NCI-H1092 treated with DMSO at 0.1 percent for 48 hours (cell line): ENCODE measurements at regions not wholly inside any gene's neighbourhood (a gene's known extent, or its start where the extent isn't known, plus 50 kb on each side); places are given as distances from the start of the nearest gene placed in this dataset.

ENCODE experiments used
- DNase-seq: peaks from one replicate; lab custom pipeline; 2025; lab: John Stamatoyannopoulos, UW

GRCh38 chr2:16409849-16410248, 255.8 kb downstream of the CYRIA start:
- no peak for DNase-seq

- DNase-seq, result no peak
Observed at GRCh38 chr2:16409006-16409390, 256.6 kb downstream of the CYRIA start.

- no peak for DNase-seq
Observed at GRCh38 chr2:16408331-16409005, 257.2 kb downstream of the CYRIA start.

GRCh38 chr2:16407358-16407757, 258.3 kb downstream of the CYRIA start:
- no peak for DNase-seq

GRCh38 chr2:16406496-16407289, 258.9 kb downstream of the CYRIA start:
- DNase-seq, result no peak

- DNase-seq, result no peak
Observed at GRCh38 chr2:16405551-16405950, 260.1 kb downstream of the CYRIA start.

- DNase-seq, result no peak
Observed at GRCh38 chr2:16404551-16405300, 260.9 kb downstream of the CYRIA start.

- DNase-seq, result no peak
Observed at GRCh38 chr2:16404146-16404545, 261.5 kb downstream of the CYRIA start.

GRCh38 chr2:16402891-16403290, 262.7 kb downstream of the CYRIA start:
- no peak for DNase-seq

GRCh38 chr2:16401761-16402300, 263.8 kb downstream of the CYRIA start:
- no peak for DNase-seq

GRCh38 chr2:16400127-16400623, 265.5 kb downstream of the CYRIA start:
- DNase-seq, result no peak

- DNase-seq, result no peak
Observed at GRCh38 chr2:16398486-16399043, 267.1 kb downstream of the CYRIA start.

- DNase-seq, result no peak
Observed at GRCh38 chr2:16397681-16398475, 267.8 kb downstream of the CYRIA start.

- DNase-seq, result no peak
Observed at GRCh38 chr2:16396986-16397385, 268.6 kb downstream of the CYRIA start.

- DNase-seq, result no peak
Observed at GRCh38 chr2:16396171-16396570, 269.5 kb downstream of the CYRIA start.

GRCh38 chr2:16395601-16396000, 270.0 kb downstream of the CYRIA start:
- no peak for DNase-seq

- DNase-seq, result no peak
Observed at GRCh38 chr2:16394986-16395550, 270.6 kb downstream of the CYRIA start.

- DNase-seq, result no peak
Observed at GRCh38 chr2:16394072-16394985, 271.3 kb downstream of the CYRIA start.

- no peak for DNase-seq
Observed at GRCh38 chr2:16393500-16394071, 272.0 kb downstream of the CYRIA start.
